Fibroblast of gingiva (primary cell): ENCODE measurements at regions not wholly inside any gene's neighbourhood (a gene's known extent, or its start where the extent isn't known, plus 50 kb on each side); places are given as distances from the start of the nearest gene placed in this dataset.
A peak's percentile ranks its signal among the peaks of the same experiment; 100 is the strongest.
"Not testable (repeated sequence)": the region's sequence is repeated elsewhere in the genome, so short reads cannot be mapped to it uniquely, and the experiment has no call there.

Experiments
- DNase-seq: peaks from one replicate; pipeline ENCODE4 v3.0.0-alpha.2; 2011; ENCODE audit warnings: low read depth

DNA sequence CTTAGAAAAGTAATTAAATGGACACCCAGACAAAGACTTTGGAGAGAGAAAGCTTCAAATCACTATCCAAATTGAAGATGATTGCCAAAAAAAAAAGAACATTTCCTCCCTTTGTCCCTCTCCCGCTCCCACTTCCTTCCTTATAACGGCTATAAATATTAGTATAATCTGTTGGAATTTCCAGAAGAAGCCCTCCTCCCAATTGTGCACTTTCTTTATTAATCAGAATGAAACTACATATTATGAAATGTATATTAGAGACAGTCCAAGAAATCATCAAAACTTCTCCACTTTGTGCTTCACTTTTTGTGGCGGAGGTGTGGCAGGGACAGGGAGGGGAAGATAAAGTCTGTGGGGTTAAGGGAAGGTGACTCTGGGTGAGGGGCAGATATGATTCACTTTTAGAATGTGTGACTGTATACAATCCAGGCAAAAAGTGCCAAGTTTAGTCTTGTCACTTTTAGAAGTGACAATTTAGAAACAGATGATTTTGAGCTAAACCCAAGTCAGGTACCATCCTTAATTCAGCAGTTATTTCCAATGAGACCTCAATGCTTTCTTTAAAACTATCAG, 195.0 kb upstream of the MARCKS start:
- no peak for DNase-seq

DNA sequence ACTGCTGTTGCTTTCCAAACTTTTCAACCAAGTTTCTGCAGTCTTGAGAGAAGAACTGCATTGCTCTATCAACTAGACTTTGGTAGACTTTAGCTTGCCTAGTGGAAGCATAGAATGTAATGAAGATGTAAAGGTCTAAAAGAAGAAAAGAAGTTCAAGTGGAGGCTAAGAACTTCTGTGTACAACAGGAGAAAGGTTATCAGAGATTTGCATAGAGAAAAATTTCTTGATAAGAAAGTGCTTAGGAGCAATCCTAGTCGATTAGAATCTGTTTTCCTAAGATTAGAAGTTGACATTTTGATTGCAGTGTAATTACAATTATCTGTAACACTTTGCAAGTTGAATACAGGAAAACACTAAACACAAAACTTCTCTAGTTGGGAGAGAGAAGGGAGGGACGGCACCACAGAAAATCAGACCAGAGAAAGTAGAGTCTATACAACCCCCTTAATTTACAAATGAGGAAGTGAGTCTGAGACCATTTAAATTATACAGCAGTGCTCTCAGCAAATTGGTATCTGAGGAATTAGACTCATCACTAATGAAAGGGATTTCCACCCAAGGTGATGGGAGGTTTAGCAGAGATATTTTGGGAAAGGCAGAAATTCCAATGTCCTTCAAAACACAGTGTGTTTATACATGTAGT, 194.3 kb upstream of the MARCKS start:
- no peak for DNase-seq

DNA sequence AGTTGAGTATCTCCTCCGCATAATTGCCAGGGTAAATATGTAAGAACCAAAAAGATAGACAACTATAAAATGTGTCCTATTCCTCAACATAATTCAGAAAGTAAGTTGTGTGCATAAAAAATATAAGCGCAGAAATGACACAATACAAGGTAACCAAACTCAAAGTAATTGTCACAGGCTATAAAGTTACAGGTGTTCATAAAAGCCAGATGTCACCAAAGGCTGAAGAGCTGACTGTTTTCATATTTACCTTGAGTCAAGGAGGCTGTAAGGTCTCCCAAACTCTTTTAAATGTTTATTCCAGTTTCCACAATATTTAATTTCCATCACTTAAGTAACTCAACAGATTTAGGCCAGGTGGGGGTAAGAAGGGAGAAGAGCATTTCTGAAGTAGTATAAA, 192.2 kb upstream of the MARCKS start:
- no peak for DNase-seq

DNA sequence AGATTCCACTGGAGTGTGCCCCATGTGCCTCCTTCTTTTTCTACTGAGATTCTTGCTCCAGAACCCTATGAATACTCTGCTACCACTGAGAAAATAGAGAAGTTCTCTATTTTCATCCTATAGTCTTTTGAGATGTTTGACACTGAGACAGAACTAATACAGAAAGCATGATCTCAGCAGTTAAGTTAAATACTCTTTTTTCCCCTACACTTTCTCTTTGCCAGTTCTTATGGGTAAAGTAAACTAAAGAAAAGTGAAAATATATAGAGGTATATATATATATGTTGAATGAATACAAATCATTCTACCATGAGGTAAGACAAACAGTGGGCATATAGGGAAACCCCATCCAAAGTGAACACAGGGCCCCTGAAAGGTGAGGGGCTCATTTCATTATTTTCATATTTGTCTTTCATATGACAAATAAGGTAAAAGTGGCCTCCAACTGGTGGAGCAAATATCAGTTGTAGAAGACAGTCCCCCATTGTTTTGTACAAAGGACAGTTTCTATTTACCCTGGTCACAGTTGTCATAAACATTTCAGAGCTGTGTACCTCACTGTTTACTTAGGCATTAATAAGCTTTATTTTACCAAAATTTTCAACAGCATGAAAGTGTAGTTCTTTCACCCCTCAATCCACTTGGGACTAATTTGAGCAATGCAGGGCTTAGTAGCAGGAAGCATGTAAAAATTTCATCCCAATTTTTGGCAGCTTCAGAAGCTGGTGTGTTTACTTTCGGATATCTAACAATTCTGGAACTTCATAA, 188.3 kb upstream of the MARCKS start:
- peak; percentile 23 for DNase-seq

DNA sequence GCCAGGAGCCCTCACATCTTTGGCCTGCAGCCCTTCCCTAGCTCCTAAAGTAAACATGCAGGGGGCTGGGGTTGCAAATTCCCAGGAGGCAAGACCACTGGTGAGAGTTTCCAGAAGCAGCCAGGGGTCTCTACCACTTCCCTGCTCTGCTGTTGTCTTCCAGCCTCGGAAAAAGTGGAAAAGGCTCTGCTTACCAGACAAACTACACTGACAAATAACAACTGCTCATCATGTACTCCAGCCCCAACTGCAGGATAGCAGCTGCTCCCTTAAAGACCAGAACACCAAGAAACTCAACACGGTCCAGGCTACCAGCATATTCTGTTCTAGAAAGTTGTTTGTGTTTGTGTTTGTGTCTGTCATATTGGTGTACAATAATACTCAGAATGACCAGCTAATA, 187.5 kb upstream of the MARCKS start:
- no peak for DNase-seq

DNA sequence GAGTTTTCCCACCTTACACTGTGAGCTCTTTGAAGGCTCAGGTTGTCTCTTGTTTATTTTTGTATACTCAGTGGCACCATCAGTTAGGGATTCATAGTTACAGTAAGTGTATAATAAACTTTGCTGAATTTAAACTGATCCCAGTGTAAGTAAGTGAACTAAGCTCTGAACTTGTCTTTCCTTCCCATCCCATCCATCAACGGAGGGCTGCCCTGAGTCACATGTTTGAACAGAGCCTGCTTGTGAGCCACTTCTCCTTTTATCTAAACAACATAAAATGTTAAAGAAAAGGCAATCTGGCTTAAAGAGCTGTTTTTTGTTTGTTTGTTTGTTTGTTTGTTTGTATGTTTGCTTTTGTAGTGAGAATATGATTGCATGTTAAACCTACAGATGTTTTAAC, 185.7 kb upstream of the MARCKS start:
- no peak for DNase-seq

DNA sequence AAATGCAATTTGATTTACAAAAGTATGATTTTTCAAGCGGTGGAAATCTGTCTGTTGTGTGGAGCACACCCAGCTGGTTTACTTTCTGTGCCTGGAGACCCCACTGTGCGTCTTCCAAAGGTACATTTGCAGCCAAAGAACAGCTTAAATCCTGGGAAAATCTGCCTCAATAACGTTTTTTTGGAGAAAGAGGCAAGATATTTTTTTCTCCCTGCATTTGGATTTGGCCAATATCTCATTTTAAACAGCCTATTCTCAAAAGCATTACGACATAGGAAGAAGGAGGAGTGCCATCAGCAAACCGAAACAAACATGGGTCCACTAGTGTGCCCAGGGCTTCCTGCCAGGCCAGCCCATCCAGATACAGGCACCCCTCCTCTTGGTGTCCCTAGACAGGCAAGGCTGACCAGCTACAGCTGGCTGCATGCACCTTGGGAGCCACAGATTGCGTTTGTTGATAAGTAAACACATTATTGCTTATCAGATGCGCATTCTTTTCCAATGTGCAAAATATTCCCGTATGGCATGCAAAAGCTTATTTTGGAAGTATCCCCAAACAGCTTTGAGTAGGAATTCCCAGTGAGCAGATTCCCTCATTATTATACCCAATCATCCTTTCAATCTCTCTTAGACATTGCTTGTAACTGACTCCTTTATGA, 184.5 kb upstream of the MARCKS start:
- peak; percentile 72 for DNase-seq

DNA sequence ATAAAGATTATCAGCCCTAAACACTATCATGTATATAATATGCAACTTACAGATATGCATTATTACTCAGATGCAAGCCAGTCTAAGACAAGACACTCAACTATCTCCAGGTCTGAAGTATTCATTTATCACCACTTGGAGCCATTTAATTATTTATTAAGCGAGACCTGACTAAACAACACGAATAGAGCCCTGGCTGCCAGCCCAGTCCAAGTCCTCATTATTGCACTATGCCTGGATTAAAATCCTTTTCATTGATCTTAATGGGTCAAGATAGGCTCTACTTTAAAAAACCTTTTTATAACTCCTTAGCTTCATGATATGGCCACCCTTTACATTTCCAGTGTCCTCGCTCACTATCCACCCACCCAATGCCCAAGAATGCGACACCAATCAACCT, 183.1 kb upstream of the MARCKS start:
- no peak for DNase-seq

DNA sequence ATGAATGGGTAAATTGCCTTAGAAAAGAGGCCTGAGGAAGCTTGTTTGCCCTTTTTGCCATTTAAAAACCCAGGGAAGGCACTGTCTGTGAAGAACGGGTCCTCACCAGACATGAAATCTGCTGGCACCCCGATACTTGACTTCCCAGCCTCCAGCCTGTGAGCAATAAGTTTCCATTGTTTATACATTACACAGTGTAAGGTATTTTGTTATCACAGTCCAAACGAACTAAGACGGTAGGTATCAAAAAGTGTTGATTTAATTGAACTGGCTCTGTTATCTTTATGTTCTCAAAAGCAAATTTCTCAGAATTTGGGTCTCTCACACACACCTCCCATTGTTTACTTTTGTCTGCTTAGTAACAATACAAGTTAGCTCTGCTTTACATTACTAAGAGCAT, 181.1 kb upstream of the MARCKS start:
- no peak for DNase-seq

DNA sequence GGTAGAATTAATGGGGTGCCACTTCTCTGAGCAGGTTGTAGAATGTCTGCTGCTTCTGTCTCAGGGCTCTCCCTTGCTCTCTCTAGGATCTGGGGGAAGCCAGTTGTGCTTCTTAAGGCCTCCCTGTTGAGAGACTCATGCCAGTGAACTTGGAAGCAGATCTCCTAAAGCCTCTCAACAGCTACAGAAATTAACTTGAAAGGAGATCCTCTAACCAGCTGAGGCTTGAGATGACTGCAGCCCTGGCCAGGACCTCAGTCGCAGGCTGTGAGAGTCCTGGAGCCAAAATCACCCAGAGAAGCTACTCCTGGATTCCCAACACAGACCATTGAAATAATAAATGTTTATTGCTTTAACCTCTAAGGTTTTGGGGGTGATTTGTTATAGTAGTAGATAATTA, 180.2 kb upstream of the MARCKS start:
- no peak for DNase-seq

DNA sequence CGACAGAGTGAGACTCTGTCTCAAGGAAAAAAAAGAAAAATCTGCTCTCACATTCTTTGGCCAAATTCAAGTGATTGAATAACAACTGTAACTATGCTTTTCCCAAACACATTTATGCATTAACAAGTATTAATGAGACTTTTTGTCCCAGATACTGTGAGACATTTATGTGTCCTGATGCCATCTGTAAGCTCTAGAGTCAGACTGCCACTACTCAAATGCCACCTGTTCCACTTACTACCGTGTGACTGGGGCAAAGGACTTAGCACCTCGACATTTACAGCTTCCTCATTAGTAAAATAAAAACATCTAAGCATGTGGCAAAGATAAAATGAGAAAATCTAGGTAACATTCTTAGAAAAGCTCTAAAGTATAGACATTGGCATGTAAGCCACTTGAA, 178.1 kb upstream of the MARCKS start:
- DNase-seq: no peak

DNA sequence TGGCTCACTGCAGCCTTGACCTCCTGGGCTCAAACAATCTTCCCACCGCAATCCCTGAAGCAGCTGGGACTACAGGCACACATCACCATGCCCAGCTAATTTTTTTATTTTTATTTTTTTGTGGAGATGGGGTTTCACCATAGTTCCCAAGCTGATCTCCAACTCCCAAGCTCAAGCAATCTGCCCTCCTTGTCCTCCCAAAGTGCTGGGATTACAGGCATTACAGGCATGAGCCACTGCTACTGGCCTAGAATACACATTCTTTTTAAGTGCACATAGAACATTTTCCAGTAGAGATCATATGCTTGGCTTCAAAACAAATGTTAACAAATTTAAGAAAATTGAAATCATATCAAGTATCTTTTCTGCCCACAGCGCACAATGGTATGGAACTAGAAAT, 176.8 kb upstream of the MARCKS start:
- DNase-seq: peak; percentile 83

DNA sequence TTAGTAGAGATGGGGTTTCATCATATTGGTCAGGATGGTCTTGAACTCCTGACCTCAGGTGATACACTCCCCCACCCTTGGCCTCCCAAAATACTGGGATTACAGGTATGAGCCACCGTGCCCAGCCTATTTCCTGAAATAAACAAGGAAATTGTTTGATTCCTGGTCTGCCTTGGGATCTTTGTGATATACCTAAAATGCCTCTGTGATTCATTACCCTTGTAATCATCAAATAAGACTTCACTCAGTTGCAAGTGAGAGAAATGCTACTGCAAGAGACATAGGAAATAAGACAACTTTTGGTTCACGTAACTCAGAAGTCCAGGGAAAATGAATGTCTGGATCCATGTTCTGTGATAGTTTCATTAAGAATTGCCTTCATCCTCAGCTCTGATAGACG, 173.2 kb upstream of the MARCKS start:
- DNase-seq: no peak

DNA sequence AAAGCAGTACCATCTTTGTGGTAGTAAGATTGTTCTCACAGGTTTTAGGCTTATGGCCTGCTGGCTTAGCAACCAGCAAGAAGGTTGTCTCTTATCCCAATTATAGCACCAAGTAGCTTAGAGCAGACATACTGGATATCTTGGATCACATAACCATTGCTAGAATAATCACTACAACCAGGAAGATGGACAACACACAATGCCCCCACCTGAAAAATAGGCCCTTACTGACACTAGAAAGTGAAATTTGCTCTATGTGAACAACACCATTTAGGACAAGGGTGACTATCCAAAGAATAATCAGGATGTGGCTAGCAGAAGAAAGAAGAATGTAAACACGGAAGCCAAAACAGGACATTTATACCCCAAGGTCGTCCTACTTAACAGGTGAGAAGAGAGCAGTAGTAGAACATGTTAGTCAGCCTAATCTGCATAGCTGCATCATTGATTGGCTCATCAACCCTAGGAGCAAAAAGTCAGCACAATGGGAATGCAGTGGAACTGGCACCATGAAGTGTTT, 172.7 kb upstream of the MARCKS start:
- DNase-seq: no peak

DNA sequence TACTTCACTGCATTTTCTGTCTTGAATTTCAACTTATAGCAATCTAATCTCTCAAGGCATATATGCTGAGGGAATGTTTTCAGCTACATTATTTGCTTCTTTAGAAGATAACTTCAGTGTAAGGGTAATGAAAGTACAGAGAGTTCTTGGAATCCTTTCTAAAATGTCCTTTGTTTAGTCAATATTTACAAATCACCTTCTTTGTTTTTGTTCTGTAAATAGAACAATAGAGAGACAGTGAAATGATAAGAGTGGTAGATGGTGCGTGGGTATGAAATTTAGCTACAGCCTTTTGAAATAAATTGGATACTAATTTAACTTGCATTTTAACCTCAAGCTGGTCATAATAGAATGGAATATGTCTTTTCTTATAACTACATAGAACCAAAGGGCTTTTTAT, 171.1 kb upstream of the MARCKS start:
- DNase-seq: no peak

DNA sequence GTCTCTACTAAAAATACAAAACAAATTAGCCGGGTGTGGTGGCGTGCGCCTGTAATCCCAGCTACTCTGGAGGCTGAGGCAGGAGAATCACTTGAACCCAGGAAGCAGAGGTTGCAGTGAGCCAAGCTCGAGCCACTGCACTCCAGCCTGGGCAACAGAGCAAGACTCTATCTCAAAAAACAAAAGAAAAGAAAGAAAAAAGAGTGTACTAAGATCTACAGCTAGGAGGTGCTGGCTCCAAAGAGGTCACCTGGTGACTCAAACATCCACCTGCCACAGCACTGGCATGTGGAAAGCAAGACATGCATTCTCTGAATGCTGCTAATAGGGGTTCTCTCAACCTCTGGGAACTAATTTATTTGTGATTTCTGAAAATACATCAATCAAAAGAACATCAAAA, 167.5 kb upstream of the MARCKS start:
- not testable (repeated sequence) for DNase-seq

DNA sequence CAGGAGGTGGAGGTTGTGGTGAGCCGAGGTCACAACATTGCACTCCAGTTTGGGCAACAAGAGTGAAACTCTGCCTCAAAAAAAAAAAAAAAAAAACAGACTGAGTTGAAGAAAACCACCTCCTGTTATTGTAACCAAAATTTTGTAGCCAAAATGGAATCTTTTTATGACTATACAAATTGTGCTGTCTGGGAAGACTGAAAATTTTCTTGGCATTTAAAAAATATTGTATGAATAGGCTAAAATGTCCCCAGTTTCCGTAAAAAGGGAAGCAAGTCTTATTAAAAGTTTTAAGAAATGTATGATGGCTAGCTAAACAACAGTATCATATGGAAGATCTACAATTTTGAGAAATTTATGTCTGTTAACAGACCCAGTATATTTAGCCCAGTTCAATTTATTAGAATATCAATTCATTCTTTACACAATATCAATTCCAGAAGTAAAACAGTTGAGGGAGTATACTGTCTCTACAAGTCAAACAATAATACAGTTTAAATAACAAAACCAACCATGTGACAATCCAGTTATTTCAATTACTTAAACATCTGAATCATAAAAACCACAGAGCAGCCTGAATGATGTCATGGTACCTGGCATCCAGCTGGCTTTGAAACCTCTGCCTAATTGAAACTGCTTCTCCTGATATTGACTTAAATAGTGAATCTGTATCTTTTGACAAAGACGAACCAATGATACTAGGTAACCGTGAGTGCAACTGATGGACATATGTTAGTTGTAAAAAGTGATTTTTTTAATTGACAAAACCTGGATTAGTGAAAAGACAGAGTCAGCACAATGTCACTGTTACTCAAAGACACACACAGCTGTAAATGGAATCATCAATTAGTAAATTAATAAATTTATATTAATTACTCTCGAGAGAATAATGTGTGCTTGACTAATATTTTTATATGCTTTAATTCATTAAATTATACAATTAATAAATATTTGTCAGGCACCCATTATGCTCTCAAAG, 166.6 kb upstream of the MARCKS start:
- DNase-seq: peak; percentile 73

DNA sequence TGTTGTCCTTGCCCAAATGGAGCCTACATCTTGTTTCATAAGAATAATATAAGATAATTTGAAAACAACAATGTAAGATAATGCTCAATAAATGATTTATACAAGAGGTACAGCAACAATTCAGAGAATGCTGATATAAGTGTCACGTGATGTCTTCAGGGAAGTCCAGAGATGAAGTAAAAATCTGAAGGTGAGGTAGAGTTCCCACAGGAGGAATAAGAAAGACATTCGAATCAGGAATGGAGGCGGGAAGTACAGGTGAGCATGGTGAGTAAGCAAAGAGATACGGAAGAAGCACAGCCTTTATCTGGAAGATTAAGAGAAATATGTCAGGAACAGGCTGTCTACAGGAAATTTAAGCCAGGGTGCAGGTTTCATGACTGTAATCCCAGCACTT, 165.9 kb upstream of the MARCKS start:
- no peak for DNase-seq

DNA sequence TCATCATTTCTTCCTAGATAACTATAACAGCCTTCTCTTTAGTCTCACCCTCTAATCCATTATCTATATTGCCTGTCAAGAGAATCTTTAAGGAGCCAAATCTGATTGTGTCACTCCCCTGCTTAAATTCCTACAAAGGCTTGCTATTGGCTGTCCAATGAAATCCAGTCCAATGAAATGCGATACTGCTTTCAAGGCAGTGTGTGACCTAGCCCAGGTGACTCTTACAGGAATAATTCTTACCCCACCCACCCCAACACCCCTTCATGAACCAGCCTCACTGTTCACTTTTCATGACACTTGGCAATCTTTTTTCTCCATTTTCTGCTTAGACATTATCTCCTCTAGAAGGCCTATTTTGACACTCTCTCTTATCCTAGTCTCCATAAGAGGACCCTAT, 163.3 kb upstream of the MARCKS start:
- DNase-seq: no peak

DNA sequence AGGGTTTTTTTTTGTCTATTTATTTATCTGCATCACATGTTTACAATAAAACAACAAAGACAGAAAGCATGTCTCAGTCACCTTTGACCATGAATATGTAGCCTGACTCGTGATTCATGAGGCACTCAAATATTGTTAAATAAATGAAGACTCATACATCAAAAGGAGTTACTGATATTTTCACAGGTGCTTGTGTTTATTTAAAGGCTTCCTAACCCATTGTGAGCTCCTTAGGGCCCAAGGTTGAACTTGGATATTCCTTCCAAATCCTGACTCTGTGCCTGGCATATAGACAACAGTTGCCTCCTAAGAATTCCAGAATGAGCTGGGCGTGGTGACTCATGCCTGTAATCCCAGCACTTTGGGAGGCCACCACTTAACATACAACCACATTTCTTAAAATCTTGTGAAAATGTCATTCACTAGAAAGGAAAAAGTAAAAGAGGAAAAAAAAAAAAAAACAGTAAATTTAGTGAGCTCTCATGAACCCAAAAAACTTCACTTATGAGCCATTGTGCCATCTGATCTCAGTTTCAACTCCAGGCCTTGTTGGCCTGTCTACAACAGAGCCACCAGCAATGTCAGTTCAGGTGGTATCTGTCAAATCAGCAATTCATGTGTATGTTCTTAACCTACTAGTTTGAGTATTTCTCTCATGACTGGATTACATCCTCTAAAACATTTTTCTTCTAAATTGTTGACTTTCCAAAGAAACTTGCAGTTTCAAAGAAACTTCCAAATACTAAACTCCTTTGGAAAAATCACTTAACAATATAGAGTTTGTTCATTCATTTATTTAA, 162.7 kb upstream of the MARCKS start:
- DNase-seq: peak; percentile 10

DNA sequence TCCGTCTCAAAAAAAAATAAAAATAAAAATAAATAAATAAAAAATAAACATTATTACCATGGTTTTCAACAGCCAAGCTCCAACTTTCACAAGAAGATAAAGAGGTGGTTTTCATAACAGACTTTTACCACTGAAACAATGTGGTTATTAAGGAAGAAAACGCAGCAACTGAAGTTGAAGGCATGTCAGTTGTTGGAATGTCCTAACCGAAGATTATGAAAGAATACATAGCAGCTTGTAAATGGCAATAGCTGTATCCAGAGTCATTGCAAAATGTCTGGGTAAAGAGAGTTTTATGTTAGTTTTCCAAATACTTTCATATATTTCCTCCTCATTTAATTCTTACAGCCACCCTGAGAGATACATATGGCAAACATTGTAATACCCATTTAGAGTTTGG, 161.6 kb upstream of the MARCKS start:
- DNase-seq: peak; percentile 92
